Activated CD4-positive, alpha-beta T cell treated with anti-CD3 and anti-CD28 coated beads, Interleukin-2, amount 10 ng/mL, durations not matched to agents 7 days and 5 days (primary cell): ENCODE measurements at regions not wholly inside any gene's neighbourhood (a gene's known extent, or its start where the extent isn't known, plus 50 kb on each side); places are given as distances from the start of the nearest gene placed in this dataset.

Experiments used
- CTCF ChIA-PET: fragments of 350-600 bp; sonication (Branson Sonifier 250); formaldehyde crosslinking; loops from one replicate; lab custom pipeline; 2021; ENCODE audit warnings: antibody characterized with exemption; lab: Charles Lee
- POLR2A ChIA-PET: fragments of 350-600 bp; sonication (Branson Sonifier 250); formaldehyde crosslinking; loops from one replicate; lab custom pipeline; 2021; ENCODE audit warnings: antibody characterized with exemption; lab: Charles Lee
- DNase-seq: peaks from one replicate; pipeline ENCODE4 v3.0.0-alpha.2; 2020
- H3K27ac Mint-ChIP-seq: one replicate; pipeline ENCODE4 v1.8.0; 2021; ENCODE audit warnings: mild to moderate bottlenecking, moderate library complexity, mixed read lengths
- H3K27me3 Mint-ChIP-seq: one replicate; pipeline ENCODE4 v1.8.0; 2021; ENCODE audit warnings: mixed read lengths
- H3K36me3 Mint-ChIP-seq: one replicate; pipeline ENCODE4 v1.8.0; 2021; ENCODE audit warnings: low read depth, mixed read lengths
- H3K4me1 Mint-ChIP-seq: one replicate; pipeline ENCODE4 v1.8.0; 2021; ENCODE audit warnings: mixed read lengths
- H3K4me3 Mint-ChIP-seq: one replicate; pipeline ENCODE4 v1.8.0; 2021; ENCODE audit warnings: mild to moderate bottlenecking, moderate library complexity, mixed read lengths
- H3K9me3 Mint-ChIP-seq: one replicate; pipeline ENCODE4 v1.8.0; 2021; ENCODE audit warnings: mixed read lengths

- DNase-seq = no peak
- Mint-ChIP-seq H3K4me3 (peak overlapping the region; percentile 81), H3K4me1 (peaks cover 77% of the 10 kb centered on the region)
Measured at GRCh38 chr9:91161465-91162300, 200.0 kb downstream of the AUH start.

DNA sequence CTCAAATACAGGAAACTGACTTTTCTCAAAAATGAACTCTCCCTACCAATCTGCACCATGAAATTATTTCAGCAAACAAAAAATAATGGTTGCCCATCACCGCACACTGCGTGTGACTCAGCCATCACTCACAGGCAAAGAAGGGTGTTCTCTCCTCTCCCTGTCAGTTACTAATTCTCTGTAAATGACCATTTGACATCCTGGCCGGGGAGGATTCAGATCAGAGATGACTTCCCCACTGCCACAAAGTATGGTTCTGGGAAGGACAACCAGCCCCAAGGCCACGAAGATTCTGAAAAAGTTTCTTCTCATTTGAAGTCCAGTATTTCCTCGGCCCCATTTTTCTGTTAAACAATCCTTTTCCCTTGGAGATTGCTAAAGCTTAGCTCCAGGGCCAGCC, 199.4 kb downstream of the AUH start:
- peak overlapping the region; percentile 81 for H3K4me3 Mint-ChIP-seq
- peaks cover 78% of the 10 kb centered on the region for H3K4me1 Mint-ChIP-seq
- peak overlapping the region; percentile 95 for H3K27ac Mint-ChIP-seq
- H3K9me3 Mint-ChIP-seq = no peaks in the 10 kb centered on the region
- no peak for DNase-seq
- peaks cover 13% of the 10 kb centered on the region for H3K36me3 Mint-ChIP-seq
- ChIA-PET CTCF (interaction anchor here (3.5 to 4.1 kb wide), 3 partner anchors 9 to 15 kb away, joined by 15 to 39 read pairs (median 15); no protein-coding TSS in a partner anchor), POLR2A (interaction anchor here (1.1 kb wide), 1 partner anchor 197 kb away, joined by 4 read pairs; no protein-coding TSS in a partner anchor)
- H3K27me3 Mint-ChIP-seq = no peaks in the 10 kb centered on the region

More at GRCh38 chr9:91161465-91162300, 200.0 kb downstream of the AUH start:
- no peaks in the 10 kb centered on the region for H3K27me3 Mint-ChIP-seq
- peaks cover 15% of the 10 kb centered on the region for H3K36me3 Mint-ChIP-seq
- peak overlapping the region; percentile 95 for H3K27ac Mint-ChIP-seq
- no peaks in the 10 kb centered on the region for H3K9me3 Mint-ChIP-seq
- POLR2A ChIA-PET = interaction anchor here (1.1 kb wide), 1 partner anchor 197 kb away, joined by 4 read pairs; no protein-coding TSS in a partner anchor
- CTCF ChIA-PET = interaction anchor here (1.4 to 4.1 kb wide), 5 partner anchors 9 to 72 kb away, joined by 3 to 39 read pairs (median 15); no protein-coding TSS in a partner anchor

GRCh38 chr9:91162784-91163443, 198.8 kb downstream of the AUH start:
- H3K27me3 Mint-ChIP-seq = no peaks in the 10 kb centered on the region
- DNase-seq = peak; percentile 61
- ChIA-PET POLR2A (interaction anchor here (0.9 to 1.9 kb wide), 4 partner anchors 12 to 196 kb away, joined by 3 to 7 read pairs (median 4); no protein-coding TSS in a partner anchor), CTCF (interaction anchor here (0.6 to 4.1 kb wide), 6 partner anchors 10 to 77 kb away, joined by 3 to 39 read pairs (median 10); no protein-coding TSS in a partner anchor)
- H3K9me3 Mint-ChIP-seq = peaks cover under 1% of the 10 kb centered on the region
- peaks cover 79% of the 10 kb centered on the region for H3K4me1 Mint-ChIP-seq
- peak overlapping the region; percentile 81 for H3K4me3 Mint-ChIP-seq
- H3K36me3 Mint-ChIP-seq = peaks cover 13% of the 10 kb centered on the region
- peak overlapping the region; percentile 95 for H3K27ac Mint-ChIP-seq

DNA sequence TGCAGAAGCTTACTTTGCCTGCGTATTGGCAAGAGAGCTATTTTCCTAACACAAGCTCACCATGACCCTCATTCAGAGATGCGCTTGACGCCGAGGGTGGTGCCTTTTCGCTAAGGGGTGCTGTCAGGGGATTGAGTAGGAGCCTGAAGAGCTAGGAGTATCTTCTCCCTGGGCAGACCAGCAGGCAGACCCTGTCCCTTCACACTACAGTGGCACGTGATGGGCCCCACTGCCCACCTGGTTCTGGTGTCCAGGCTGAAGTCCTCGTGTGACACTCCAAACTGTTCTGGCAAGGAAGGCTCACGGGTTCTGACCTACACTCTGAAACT, 198.3 kb downstream of the AUH start:
- Mint-ChIP-seq H3K9me3 (peaks cover 3% of the 10 kb centered on the region), H3K4me3 (peak overlapping the region; percentile 81), H3K27ac (peak overlapping the region; percentile 95), H3K27me3 (no peaks in the 10 kb centered on the region), H3K36me3 (peaks cover 13% of the 10 kb centered on the region), H3K4me1 (peaks cover 74% of the 10 kb centered on the region)
- ChIA-PET POLR2A (interaction anchor here (0.9 to 1.9 kb wide), 3 partner anchors 13 to 45 kb away, joined by 3 to 7 read pairs (median 3); no protein-coding TSS in a partner anchor), CTCF (interaction anchor here (0.6 to 4.1 kb wide), 9 partner anchors 10 to 90 kb away, joined by 3 to 39 read pairs (median 7); no protein-coding TSS in a partner anchor)
- DNase-seq = no peak

DNA sequence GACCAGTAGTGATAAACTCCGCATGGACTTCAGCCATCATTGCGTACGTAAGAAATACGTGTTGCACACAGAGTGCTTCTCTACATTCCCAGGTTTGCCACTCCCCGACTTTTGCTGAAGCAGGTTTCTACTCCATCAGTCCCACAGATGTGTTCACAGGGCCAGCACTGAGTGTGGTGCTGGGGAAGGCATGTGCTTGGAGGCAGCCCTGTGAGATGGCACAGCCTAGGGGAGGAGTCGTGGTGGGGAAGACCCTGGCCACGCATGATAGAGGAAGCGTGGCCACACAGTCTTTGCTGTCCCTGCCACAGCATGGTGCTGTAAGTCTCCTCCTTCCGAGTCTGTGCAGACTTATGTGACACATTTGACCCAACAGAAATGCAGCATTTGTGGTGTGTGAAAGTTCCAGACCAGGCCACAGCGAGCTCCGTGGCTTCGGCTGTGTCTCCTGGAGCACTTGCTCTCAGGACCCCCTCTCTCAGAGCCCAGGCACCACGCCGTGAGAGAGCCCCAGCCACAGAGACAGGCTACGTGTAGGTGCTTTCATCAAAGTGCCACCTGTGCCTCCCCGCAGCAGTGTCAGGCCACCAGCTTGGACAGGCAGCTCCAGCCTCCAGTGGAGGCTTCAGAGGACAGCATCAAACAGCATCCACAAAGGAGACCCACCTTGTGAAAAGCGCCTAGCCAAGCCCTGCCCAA, 197.8 kb downstream of the AUH start:
- Mint-ChIP-seq H3K27ac (peak overlapping the region; percentile 95), H3K36me3 (peaks cover 12% of the 10 kb centered on the region), H3K4me1 (peaks cover 71% of the 10 kb centered on the region), H3K9me3 (peaks cover 3% of the 10 kb centered on the region), H3K27me3 (no peaks in the 10 kb centered on the region), H3K4me3 (peak overlapping the region; percentile 81)
- peak; percentile 42 for DNase-seq
- ChIA-PET CTCF (interaction anchor here (0.8 to 4.1 kb wide), 11 partner anchors 10 to 260 kb away, joined by 3 to 39 read pairs (median 5); partner anchors contain the start of gene NFIL3), POLR2A (interaction anchor here (0.9 to 1.9 kb wide), 7 partner anchors 13 to 263 kb away, joined by 3 to 7 read pairs (median 3); partner anchors contain the start of gene AUH)
